ENCODE measurements at regions not wholly inside any gene's neighbourhood (a gene's known extent, or its start where the extent isn't known, plus 50 kb on each side); places are given as distances from the start of the nearest gene placed in this dataset.

- TF ChIP-seq, protein P1, sequence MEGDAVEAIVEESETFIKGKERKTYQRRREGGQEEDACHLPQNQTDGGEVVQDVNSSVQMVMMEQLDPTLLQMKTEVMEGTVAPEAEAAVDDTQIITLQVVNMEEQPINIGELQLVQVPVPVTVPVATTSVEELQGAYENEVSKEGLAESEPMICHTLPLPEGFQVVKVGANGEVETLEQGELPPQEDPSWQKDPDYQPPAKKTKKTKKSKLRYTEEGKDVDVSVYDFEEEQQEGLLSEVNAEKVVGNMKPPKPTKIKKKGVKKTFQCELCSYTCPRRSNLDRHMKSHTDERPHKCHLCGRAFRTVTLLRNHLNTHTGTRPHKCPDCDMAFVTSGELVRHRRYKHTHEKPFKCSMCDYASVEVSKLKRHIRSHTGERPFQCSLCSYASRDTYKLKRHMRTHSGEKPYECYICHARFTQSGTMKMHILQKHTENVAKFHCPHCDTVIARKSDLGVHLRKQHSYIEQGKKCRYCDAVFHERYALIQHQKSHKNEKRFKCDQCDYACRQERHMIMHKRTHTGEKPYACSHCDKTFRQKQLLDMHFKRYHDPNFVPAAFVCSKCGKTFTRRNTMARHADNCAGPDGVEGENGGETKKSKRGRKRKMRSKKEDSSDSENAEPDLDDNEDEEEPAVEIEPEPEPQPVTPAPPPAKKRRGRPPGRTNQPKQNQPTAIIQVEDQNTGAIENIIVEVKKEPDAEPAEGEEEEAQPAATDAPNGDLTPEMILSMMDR (IDR thresholded peaks at IDR 0.05): no peak
- no peak for TF ChIP-seq POLR2A (IDR thresholded peaks at IDR 0.05)
Observed at GRCh38 chr3:80252113-80252512, 484.3 kb upstream of the ROBO1 start.
